Globus pallidus (tissue), 1 donor: ENCODE measurements at regions not wholly inside any gene's neighbourhood (a gene's known extent, or its start where the extent isn't known, plus 50 kb on each side); places are given as distances from the start of the nearest gene placed in this dataset.

ENCODE experiments used
- DNase-seq: peaks from one replicate; pipeline ENCODE4 v3.0.0-alpha.2; 2015; ENCODE audit warnings: low spot score

- no peak for DNase-seq
Measured at GRCh38 chr1:22315315-22316078, 136.2 kb upstream of the ZBTB40 start.

GRCh38 chr1:22317231-22317919 is 134.3 kb upstream of the ZBTB40 start:
- no peak for DNase-seq

GRCh38 chr1:22317920-22318243 is 133.8 kb upstream of the ZBTB40 start:
- DNase-seq: no peak

- DNase-seq: peak; percentile 5
Measured at GRCh38 chr1:22318279-22318981, 133.2 kb upstream of the ZBTB40 start.

- no peak for DNase-seq
Measured at GRCh38 chr1:22319608-22320007, 132.0 kb upstream of the ZBTB40 start.

- DNase-seq: no peak
Measured at GRCh38 chr1:22320587-22321344, 130.9 kb upstream of the ZBTB40 start.

GRCh38 chr1:22321917-22322316 is 129.7 kb upstream of the ZBTB40 start:
- DNase-seq: no peak

- DNase-seq: no peak
Measured at GRCh38 chr1:22323141-22323845, 128.4 kb upstream of the ZBTB40 start.

GRCh38 chr1:22323846-22324504 is 127.7 kb upstream of the ZBTB40 start:
- no peak for DNase-seq

GRCh38 chr1:22325531-22326371 is 125.9 kb upstream of the ZBTB40 start:
- no peak for DNase-seq

GRCh38 chr1:22326372-22326915 is 125.2 kb upstream of the ZBTB40 start:
- DNase-seq: no peak

GRCh38 chr1:22326931-22327330 is 124.7 kb upstream of the ZBTB40 start:
- no peak for DNase-seq

GRCh38 chr1:22327411-22327810 is 124.2 kb upstream of the ZBTB40 start:
- DNase-seq: no peak

GRCh38 chr1:22328331-22329147 is 123.1 kb upstream of the ZBTB40 start:
- DNase-seq: no peak

GRCh38 chr1:22329148-22329515 is 122.5 kb upstream of the ZBTB40 start:
- no peak for DNase-seq

- DNase-seq: no peak
Measured at GRCh38 chr1:22330092-22330759, 121.4 kb upstream of the ZBTB40 start.

- DNase-seq: no peak
Measured at GRCh38 chr1:22330760-22331119, 120.9 kb upstream of the ZBTB40 start.

GRCh38 chr1:22331618-22332423 is 119.8 kb upstream of the ZBTB40 start:
- DNase-seq: no peak
